ENCODE measurements at regions not wholly inside any gene's neighbourhood (a gene's known extent, or its start where the extent isn't known, plus 50 kb on each side); places are given as distances from the start of the nearest gene placed in this dataset.

- Mint-ChIP-seq H3K27ac (no peak overlapping the region), H3K4me1 (ENCODE audit: low read depth) (peaks cover 14% of the 10 kb centered on the region), H3K27me3 (no peaks in the 10 kb centered on the region), H3K4me3 (no peak overlapping the region), H3K36me3 (ENCODE audit: low read depth) (no peaks in the 10 kb centered on the region), H3K9me3 (no peaks in the 10 kb centered on the region)
Observed at GRCh38 chr11:10625982-10626311, 57.5 kb upstream of the LYVE1 start.

- Mint-ChIP-seq H3K4me1 (ENCODE audit: low read depth) (peaks cover 14% of the 10 kb centered on the region), H3K36me3 (ENCODE audit: low read depth) (no peaks in the 10 kb centered on the region), H3K27ac (no peak overlapping the region), H3K27me3 (no peaks in the 10 kb centered on the region), H3K9me3 (no peaks in the 10 kb centered on the region), H3K4me3 (no peak overlapping the region)
Observed at GRCh38 chr11:10625281-10625981, 57.0 kb upstream of the LYVE1 start.

GRCh38 chr11:10623797-10624761 lies 55.6 kb upstream of the LYVE1 start:
- H3K4me3 Mint-ChIP-seq: no peak overlapping the region
- H3K27me3 Mint-ChIP-seq: no peaks in the 10 kb centered on the region
- H3K4me1 Mint-ChIP-seq (ENCODE audit: low read depth): peaks cover 14% of the 10 kb centered on the region
- H3K27ac Mint-ChIP-seq: peak overlapping the region; percentile 66
- H3K36me3 Mint-ChIP-seq (ENCODE audit: low read depth): no peaks in the 10 kb centered on the region
- H3K9me3 Mint-ChIP-seq: no peaks in the 10 kb centered on the region

GRCh38 chr11:10622957-10623791 lies 54.7 kb upstream of the LYVE1 start:
- Mint-ChIP-seq H3K9me3 (no peaks in the 10 kb centered on the region), H3K4me3 (no peak overlapping the region), H3K27me3 (no peaks in the 10 kb centered on the region), H3K36me3 (ENCODE audit: low read depth) (no peaks in the 10 kb centered on the region), H3K4me1 (ENCODE audit: low read depth) (peaks cover 14% of the 10 kb centered on the region), H3K27ac (peak overlapping the region; percentile 66)

- Mint-ChIP-seq H3K27ac (no peak overlapping the region), H3K4me1 (ENCODE audit: low read depth) (peaks cover 17% of the 10 kb centered on the region), H3K4me3 (no peak overlapping the region), H3K36me3 (ENCODE audit: low read depth) (no peaks in the 10 kb centered on the region), H3K27me3 (no peaks in the 10 kb centered on the region), H3K9me3 (no peaks in the 10 kb centered on the region)
Observed at GRCh38 chr11:10622108-10622507, 53.6 kb upstream of the LYVE1 start.

- no peak overlapping the region for H3K4me3 Mint-ChIP-seq
- no peaks in the 10 kb centered on the region for H3K36me3 Mint-ChIP-seq (ENCODE audit: low read depth)
- H3K9me3 Mint-ChIP-seq: no peaks in the 10 kb centered on the region
- peaks cover 17% of the 10 kb centered on the region for H3K4me1 Mint-ChIP-seq (ENCODE audit: low read depth)
- H3K27me3 Mint-ChIP-seq: no peaks in the 10 kb centered on the region
- no peak overlapping the region for H3K27ac Mint-ChIP-seq
Observed at GRCh38 chr11:10619131-10619680, 50.7 kb upstream of the LYVE1 start.

GRCh38 chr11:10618490-10618889 lies 50.0 kb upstream of the LYVE1 start:
- H3K27ac Mint-ChIP-seq: no peak overlapping the region
- H3K4me1 Mint-ChIP-seq (ENCODE audit: low read depth): peaks cover 10% of the 10 kb centered on the region

More at GRCh38 chr11:10618490-10618889, 50.0 kb upstream of the LYVE1 start:
- Mint-ChIP-seq H3K36me3 (ENCODE audit: low read depth) (no peaks in the 10 kb centered on the region), H3K4me3 (no peak overlapping the region), H3K9me3 (no peaks in the 10 kb centered on the region), H3K27me3 (no peaks in the 10 kb centered on the region)

All from stimulated activated naive CD8-positive, alpha-beta T cell treated with anti-CD3 and anti-CD28 coated beads, Interleukin-15, Interleukin-2, amounts not matched to agents 100 ng/mL and 50 ng/mL, for 24 hours (primary cell).